SHP77 treated with DMSO at 0.1 percent for 48 hours (cell line): ENCODE measurements at regions not wholly inside any gene's neighbourhood (a gene's known extent, or its start where the extent isn't known, plus 50 kb on each side); places are given as distances from the start of the nearest gene placed in this dataset.
"Not testable (repeated sequence)": the region's sequence is repeated elsewhere in the genome, so short reads cannot be mapped to it uniquely, and the experiment has no call there.

Experiments
- DNase-seq: peaks from one replicate; lab custom pipeline; 2025; lab: John Stamatoyannopoulos, UW

- no peak for DNase-seq
Measured at GRCh38 chr4:24208691-24209090, 318.8 kb upstream of the PPARGC1A start.

- DNase-seq = not testable (repeated sequence)
Measured at GRCh38 chr4:24204708-24205107, 314.9 kb upstream of the PPARGC1A start.

GRCh38 chr4:24203926-24204325 is 314.1 kb upstream of the PPARGC1A start:
- no peak for DNase-seq

GRCh38 chr4:24202579-24202978 is 312.7 kb upstream of the PPARGC1A start:
- no peak for DNase-seq

GRCh38 chr4:24197955-24198354 is 308.1 kb upstream of the PPARGC1A start:
- DNase-seq = no peak

GRCh38 chr4:24196785-24197184 is 306.9 kb upstream of the PPARGC1A start:
- DNase-seq = no peak

- DNase-seq = no peak
Measured at GRCh38 chr4:24195991-24196736, 306.3 kb upstream of the PPARGC1A start.

- DNase-seq = no peak
Measured at GRCh38 chr4:24192018-24192641, 302.3 kb upstream of the PPARGC1A start.

- DNase-seq = no peak
Measured at GRCh38 chr4:24190761-24191695, 301.2 kb upstream of the PPARGC1A start.

- no peak for DNase-seq
Measured at GRCh38 chr4:24188459-24188858, 298.6 kb upstream of the PPARGC1A start.

- DNase-seq = no peak
Measured at GRCh38 chr4:24186466-24186865, 296.6 kb upstream of the PPARGC1A start.

- DNase-seq = no peak
Measured at GRCh38 chr4:24181005-24181404, 291.2 kb upstream of the PPARGC1A start.

GRCh38 chr4:24180586-24180985 is 290.7 kb upstream of the PPARGC1A start:
- no peak for DNase-seq

- DNase-seq = no peak
Measured at GRCh38 chr4:24179201-24179840, 289.5 kb upstream of the PPARGC1A start.

- not testable (repeated sequence) for DNase-seq
Measured at GRCh38 chr4:24177443-24177842, 287.6 kb upstream of the PPARGC1A start.

- DNase-seq = no peak
Measured at GRCh38 chr4:24175707-24176106, 285.9 kb upstream of the PPARGC1A start.

GRCh38 chr4:24174602-24175001 is 284.8 kb upstream of the PPARGC1A start:
- DNase-seq = no peak

- no peak for DNase-seq
Measured at GRCh38 chr4:24172406-24172805, 282.6 kb upstream of the PPARGC1A start.

GRCh38 chr4:24169956-24170355 is 280.1 kb upstream of the PPARGC1A start:
- no peak for DNase-seq

GRCh38 chr4:24168658-24169057 is 278.8 kb upstream of the PPARGC1A start:
- no peak for DNase-seq

GRCh38 chr4:24166501-24166900 is 276.7 kb upstream of the PPARGC1A start:
- DNase-seq = no peak

- DNase-seq = no peak
Measured at GRCh38 chr4:24164797-24165196, 274.9 kb upstream of the PPARGC1A start.
